GM21360 (cell line): ENCODE measurements at regions not wholly inside any gene's neighbourhood (a gene's known extent, or its start where the extent isn't known, plus 50 kb on each side); places are given as distances from the start of the nearest gene placed in this dataset.
"Not testable (repeated sequence)": the region's sequence is repeated elsewhere in the genome, so short reads cannot be mapped to it uniquely, and the experiment has no call there.

Experiments used
- ATAC-seq: cut with Tn5 transposase; IDR thresholded peaks from one replicate; pipeline ENCODE4 v1.9.1; 2021; ENCODE audit warnings: mild to moderate bottlenecking, moderate library complexity; ENCODE audit not compliant: unreplicated experiment

DNA sequence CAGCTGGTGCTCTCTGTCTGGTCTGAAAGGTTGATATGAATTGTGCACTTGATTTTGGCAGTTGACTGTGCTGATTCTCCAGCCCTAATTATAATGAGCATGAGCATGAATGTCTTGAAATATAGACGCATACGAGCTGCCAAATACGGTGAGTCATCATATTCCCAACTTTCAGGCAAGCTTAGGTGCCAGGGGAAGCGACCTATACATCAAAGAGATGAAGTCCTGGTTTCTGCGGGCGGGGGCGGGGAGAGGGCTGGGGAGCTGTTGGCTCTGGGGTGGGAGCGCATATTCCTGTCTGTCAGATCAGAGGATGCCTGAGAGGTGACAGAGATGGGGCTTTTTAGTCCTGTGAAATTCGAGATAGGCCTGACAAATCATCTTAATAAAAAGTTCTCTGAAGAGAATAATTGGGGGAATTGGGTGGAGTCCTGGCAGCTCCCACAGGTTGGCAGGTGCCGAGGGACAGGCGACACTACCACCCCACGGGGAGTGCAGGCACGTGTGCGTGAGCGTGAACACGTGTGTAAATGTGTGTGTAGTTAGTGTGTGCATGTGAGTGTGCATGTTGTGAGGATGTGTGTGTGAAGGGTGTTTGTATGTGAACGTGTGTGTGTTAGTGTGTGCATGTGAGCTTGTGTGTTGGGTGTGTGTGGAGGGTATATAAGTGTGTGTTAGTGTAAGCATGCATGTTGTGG is 865.3 kb downstream of the TBC1D22A start:
- ATAC-seq: no peak

DNA sequence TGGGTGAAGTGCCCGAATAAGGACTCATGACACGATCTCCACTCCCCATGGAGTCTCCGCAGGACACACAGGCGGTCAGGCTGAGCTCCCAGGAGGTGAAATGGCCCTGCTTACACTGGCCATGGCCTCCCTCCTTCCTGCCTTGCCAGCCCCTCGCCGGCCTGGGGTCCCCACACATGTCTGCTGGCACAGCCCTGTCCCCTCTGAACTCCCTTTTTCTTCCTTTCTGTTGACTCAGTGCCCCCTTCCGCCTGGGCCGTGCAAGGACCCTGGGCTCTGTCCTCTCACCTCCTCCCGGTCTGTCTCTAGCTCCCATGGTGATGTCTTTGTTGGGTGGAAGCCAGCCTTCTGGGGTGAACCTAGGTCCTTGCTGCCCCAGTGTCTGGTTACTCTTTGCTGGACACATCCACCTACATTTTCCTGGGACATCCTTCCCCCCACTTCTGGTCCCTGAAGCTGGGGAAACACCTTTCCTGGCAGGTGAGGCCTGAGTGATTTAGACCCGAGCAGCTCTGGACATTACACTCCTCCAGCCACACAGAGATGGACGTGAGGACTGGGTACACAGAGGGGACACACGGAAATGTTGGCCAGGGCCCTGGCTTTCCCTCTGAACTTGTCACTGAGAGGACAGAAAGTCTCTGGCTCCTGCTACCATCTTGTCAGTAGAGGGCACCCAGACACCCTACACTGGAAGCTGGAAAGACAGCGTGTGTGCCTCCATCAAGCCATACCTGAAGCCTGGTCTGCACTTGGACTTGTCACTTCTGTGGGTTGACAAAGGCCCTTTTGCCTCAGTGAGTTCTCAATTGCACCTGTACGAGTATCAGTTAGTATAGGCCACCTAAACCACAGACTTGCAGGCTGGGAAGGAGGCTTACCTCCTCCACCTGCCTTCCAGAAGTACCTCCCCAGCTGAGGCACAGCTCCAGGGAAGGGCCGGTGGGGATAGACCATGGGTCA is 864.3 kb downstream of the TBC1D22A start:
- no peak for ATAC-seq

- ATAC-seq: no peak
Observed at GRCh38 chr22:47625531-47626427, 863.3 kb downstream of the TBC1D22A start.

DNA sequence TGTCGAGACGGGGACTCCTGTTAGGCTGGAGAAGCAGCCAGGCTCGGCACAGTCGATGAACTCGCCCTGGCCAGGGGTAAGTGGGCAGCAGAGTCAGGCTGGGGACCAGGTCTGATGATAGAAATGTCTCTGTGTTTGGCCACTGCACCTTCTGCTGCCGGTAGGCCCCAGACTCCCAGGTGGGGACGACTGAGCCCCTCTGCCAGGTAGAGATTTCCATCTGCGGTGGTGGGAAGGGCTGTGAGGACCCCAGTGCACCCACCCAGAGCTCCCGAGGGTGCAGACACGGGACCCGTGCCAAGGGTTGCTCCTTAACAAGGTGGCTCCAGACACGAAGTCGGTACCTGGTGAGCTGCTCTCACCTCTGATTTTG is 862.5 kb downstream of the TBC1D22A start:
- ATAC-seq: no peak

DNA sequence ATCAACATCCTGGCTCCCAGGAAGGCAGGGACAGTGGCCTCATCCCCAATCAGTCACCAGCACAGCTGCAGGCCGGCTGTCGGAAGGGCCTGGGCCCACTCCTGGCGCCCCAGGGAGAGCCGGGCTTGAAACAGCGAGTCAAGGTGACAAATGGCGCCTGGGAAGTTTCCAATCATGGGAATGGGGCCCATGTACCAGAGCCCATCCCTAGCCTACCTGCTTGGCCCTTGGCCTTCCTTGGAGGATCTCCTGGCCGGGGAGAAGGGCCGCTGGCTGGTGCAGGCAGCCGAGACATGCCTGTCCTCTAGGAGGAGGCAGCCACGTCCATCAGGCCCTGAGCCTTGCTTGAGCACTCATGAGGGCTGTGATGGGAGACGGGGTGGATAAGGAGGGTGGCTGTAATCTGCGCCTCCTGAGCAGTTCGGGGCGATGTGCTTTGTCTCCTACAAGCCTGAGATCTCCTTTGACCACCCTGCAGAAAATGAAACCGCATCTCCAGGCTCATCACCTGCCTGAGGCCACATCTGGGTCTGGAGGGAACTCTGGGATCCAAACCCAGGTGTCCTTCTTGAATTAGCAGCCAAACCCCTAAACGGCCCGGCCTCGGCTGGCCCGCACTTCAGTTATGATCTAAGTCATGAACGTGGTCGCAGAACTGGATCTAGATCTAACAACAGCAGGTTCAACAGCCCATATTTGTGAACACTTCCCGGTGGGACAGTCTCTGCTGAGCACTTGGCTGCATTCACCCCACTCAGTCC is 862.0 kb downstream of the TBC1D22A start:
- ATAC-seq: no peak

DNA sequence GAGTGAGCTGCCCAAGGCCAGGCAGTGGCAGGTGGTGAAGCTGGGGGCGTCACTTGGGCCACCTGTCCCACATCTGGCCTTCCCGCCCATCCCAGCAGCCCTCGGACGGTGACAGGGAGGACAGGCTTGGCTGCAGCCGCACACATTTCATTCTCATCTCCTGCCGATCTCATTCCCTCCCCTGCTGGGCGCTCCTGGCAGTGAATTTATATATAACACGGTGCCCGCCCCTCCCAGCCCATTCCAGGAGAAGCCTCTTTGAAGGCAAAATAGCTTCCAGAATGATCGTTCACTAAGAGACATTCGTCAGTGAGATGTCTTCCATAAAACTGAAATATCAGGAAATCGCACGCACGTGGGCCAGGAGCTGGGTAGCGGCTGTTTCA is 861.3 kb downstream of the TBC1D22A start:
- no peak for ATAC-seq

- no peak for ATAC-seq
Observed at GRCh38 chr22:47623066-47623762, 860.8 kb downstream of the TBC1D22A start.

- ATAC-seq: no peak
Observed at GRCh38 chr22:47622541-47622940, 860.1 kb downstream of the TBC1D22A start.

- ATAC-seq: no peak
Observed at GRCh38 chr22:47621253-47621652, 858.8 kb downstream of the TBC1D22A start.

GRCh38 chr22:47620391-47620790 is 857.9 kb downstream of the TBC1D22A start:
- ATAC-seq: no peak

- ATAC-seq: no peak
Observed at GRCh38 chr22:47619631-47620030, 857.2 kb downstream of the TBC1D22A start.

DNA sequence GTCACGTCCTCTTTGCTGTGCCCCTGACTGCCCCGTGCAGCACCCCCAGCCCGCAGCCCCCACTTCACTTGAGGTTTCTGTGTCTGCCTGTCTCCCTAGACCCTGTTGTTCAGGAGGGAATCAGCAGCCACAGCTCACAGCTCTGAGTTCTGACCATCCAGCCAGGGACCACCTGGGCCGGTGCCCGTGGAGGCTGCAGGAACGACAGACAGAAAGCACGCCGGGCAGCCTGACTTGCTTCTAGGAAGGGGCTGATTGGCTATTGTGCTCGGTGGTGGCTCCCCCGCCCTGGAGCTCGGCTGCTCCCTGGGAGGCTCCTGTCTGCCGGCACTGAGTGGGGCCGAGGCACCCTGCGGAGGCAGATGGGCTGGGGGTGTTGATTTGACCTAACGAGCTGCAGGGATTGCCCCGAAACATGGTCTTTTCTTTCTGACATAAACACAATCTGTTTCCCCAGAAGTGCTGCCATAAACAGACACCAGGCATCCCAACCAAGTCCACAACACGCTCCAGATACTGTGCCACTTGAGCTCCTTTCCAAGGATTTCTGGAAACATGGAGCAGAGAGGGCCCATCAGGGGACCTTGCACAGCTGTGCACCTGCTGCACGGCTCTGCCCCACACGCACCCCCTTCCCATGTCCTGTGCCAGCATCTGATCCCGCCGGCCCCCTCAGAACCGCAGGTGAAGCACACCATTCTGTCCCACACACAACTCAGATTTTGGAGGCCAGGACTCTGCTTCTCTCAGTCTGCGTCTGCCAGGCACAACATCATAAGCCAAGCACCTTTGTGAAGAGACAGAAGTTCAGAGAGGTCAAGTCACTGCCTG is 855.9 kb downstream of the TBC1D22A start:
- ATAC-seq: no peak

GRCh38 chr22:47617186-47617585 is 854.7 kb downstream of the TBC1D22A start:
- ATAC-seq: no peak

DNA sequence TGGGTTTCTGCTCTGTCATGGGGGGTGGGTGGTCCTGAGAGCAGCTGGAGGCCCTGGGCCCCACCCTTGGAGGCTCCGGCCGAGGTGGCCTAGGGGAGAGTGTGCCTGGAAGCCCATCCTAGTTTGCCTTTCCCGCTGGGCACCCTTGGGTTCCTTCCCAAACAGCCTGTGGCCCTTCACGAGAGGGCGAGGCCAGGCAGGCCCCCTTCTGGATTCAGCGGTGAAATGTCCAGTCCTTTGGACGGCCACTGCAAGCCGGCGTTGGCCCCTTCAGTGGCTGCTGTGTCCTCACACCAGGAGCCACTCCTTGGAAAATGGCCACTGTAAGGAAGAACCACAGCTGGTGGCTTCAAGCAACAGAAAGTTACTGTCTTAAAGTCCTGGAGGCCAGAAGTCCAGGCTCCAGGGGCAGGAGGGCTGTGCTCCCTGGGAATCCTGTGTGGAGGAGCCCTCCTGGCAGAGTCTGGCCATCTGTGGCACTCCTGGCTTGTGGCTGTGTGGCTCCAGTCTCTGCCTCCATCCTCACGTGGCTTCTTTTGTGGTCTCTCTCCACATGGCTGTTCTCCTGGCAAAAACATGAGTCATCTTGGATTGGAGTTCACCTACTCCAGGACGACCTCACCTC is 854.1 kb downstream of the TBC1D22A start:
- no peak for ATAC-seq

DNA sequence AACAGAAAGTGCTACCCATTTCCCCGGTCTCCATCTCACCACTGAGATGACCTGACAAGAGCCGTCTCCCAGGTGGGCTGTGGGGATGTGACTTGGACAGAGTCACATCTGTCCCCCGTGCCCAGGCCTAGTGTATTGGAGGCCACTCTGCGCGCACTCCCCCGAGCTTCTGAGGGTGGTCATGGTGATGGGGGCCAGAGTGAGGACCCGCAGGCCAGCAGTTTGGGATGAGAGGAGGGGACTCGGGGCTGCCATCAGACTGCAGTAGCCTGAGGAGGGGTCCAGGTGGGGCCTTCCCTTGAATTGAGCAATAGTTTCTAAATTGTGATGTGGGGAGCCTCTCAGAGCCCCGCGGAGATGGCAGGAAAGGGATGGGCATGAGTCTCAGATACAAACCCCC is 852.6 kb downstream of the TBC1D22A start:
- no peak for ATAC-seq

DNA sequence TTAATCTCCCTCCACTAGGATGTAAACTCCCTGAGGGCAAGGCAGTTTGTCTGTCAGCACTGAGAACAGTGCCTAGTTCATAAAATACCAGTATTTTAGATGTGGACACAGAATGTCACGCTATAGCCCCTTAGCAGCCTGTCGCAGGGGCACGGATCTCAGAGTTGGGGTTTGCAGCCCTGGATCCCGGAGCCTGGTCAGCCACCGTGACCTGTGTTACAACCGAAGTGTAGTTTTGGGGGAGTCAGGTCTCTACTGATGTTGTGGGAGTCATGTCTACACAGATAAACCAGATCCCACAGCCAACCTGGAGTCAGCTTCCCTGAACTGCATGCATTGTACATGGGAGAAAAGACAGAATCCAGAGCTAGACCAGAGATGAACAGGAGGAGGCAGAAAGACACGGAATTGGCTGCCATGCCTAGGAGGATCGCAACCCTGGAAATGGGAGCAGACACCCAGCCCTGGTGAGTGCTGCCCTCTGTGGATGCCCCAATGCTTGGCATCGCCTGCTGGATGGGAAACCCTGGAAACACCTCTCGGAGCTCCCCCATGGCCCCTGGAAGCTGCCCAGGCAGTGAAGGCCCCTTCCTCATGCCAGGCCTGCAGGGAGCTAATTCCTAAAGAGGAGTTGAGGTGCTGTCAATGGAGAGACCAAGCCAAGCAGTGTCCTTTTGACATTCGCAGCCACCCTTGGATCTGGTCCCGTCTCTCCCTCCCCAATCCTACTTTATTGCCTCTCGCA is 851.3 kb downstream of the TBC1D22A start:
- no peak for ATAC-seq

GRCh38 chr22:47613181-47613580 is 850.7 kb downstream of the TBC1D22A start:
- not testable (repeated sequence) for ATAC-seq
